Mammary epithelial cell (primary cell): ENCODE measurements at regions not wholly inside any gene's neighbourhood (a gene's known extent, or its start where the extent isn't known, plus 50 kb on each side); places are given as distances from the start of the nearest gene placed in this dataset.

Experiments used
- EZH2 ChIP-seq: IDR thresholded peaks from 2 replicates; pipeline ENCODE4 v1.6.1; 2012; ENCODE audit warnings: low read length, inconsistent platforms, borderline replicate concordance
- TF ChIP-seq, protein P1 (sequence below), 2 donors: IDR thresholded peaks in 1 of 2; conservative IDR thresholded peaks in 1 of 2; 2 replicates each; pipeline ENCODE4 v1.5.1; 2011 to 2012; ENCODE audit warnings: inconsistent platforms in 2 of 2, low read length in 2 of 2, mild to moderate bottlenecking in 2 of 2, control low read depth in 1 of 2, low read depth in 1 of 2; ENCODE audit not compliant: insufficient read depth in 1 of 2; ENCODE audit errors: extremely low read depth in 1 of 2

DNA sequence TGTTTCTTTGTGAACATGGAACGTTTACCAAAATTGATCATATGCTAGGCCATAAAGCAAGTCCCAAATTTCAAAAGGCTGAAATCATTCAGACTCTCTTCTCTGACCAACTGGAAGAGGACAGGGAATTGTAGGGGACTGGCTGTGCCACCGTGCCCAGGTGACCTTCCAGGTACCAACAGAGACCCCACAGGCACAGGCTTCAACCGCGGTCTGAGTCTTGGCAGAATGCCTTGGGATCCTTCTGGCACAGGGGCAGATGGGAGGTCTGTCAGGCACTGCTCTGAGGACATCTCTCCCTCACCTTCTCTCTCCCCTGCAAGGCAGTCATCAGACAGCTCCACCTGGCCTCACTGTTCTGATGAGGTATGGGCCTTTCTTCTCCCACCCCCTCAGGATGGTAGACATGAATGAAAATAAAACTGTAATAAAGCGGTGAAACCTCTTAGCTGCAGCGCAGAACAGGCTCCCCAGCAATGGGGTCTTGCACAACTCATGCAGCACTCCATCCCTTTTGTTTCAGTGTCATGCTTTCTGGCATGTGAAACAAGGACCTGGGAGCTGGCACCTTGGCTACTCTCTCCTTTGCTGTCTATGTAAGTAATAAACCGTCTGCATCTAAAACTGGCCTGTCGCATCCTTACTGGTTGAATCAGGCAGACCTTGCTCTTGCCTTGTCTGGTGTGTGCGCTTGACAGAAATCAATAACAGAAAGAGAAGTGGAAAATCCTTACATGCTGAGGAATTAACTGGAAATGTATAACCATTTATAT, 289.2 kb downstream of the KLF13 start:
- TF ChIP-seq, protein P1, sequence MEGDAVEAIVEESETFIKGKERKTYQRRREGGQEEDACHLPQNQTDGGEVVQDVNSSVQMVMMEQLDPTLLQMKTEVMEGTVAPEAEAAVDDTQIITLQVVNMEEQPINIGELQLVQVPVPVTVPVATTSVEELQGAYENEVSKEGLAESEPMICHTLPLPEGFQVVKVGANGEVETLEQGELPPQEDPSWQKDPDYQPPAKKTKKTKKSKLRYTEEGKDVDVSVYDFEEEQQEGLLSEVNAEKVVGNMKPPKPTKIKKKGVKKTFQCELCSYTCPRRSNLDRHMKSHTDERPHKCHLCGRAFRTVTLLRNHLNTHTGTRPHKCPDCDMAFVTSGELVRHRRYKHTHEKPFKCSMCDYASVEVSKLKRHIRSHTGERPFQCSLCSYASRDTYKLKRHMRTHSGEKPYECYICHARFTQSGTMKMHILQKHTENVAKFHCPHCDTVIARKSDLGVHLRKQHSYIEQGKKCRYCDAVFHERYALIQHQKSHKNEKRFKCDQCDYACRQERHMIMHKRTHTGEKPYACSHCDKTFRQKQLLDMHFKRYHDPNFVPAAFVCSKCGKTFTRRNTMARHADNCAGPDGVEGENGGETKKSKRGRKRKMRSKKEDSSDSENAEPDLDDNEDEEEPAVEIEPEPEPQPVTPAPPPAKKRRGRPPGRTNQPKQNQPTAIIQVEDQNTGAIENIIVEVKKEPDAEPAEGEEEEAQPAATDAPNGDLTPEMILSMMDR (conservative IDR thresholded peaks at IDR 0.05 in 1 of 2, IDR thresholded peaks at IDR 0.05 in 1 of 2; ENCODE audit: extremely low read depth in 1 of 2, insufficient read depth in 1 of 2, low read depth in 1 of 2, low read length in 2 of 2): no peak
- TF ChIP-seq EZH2: no peak
